ENCODE measurements at regions not wholly inside any gene's neighbourhood (a gene's known extent, or its start where the extent isn't known, plus 50 kb on each side); places are given as distances from the start of the nearest gene placed in this dataset.

DNA sequence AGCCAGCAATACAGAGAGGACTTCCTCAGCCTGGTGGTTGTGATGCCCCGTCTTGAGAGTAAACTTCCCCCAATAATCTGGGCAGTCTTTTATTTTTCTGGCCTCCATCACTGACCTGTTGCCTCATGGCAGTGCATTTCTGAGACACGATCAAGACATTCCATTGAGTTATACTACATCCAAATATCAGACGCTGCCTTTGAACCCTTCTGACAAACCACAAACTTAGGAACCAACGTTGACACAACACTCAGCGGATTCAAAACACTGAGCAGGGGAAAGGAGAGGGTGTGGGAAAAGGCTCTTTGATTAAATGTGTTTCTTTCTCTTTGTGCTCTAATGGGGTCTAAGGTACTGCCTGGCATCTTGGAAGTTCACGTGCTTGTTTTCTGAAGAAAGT lies 100.7 kb upstream of the TBX5 start:
- peaks cover 2% of the 10 kb centered on the region for H3K27me3 ChIP-seq (ENCODE audit: insufficient read depth, low read length, poor library complexity)
- no peaks in the 10 kb centered on the region for H3K9me3 ChIP-seq (ENCODE audit: insufficient read depth, low read length, severe bottlenecking)
- DNase-seq, result no peak
- TF ChIP-seq EZH2 (IDR thresholded peaks at IDR 0.05; ENCODE audit: borderline replicate concordance, low read depth, low read length, severe bottlenecking), result no peak
- TF ChIP-seq CTCF (IDR thresholded peaks at IDR 0.05; ENCODE audit: borderline replicate concordance, extremely low read depth, low read length, poor library complexity, severe bottlenecking), result no peak
- ATAC-seq (ENCODE audit: insufficient read depth, low read depth), result no peak
- H3K27ac ChIP-seq (ENCODE audit: low read length), result no peak overlapping the region
- H4K20me1 ChIP-seq (ENCODE audit: insufficient read depth, low read length), result no peaks in the 10 kb centered on the region
- H3K9ac ChIP-seq (ENCODE audit: low read depth, low read length), result no peak overlapping the region
- no peaks in the 10 kb centered on the region for H3K79me2 ChIP-seq (ENCODE audit: insufficient read depth, low read length)
- H3K4me3 ChIP-seq (ENCODE audit: low read depth in 1 of 2, low read length in 2 of 2), result no peak overlapping the region
- no peak overlapping the region for H3K4me2 ChIP-seq (ENCODE audit: insufficient read depth, low read length)
- no peaks in the 10 kb centered on the region for H3K4me1 ChIP-seq (ENCODE audit: insufficient read depth, low read length)
- no peak overlapping the region for H2AFZ ChIP-seq (ENCODE audit: low read depth, low read length)
- H3K36me3 ChIP-seq (ENCODE audit: insufficient read depth, low read length), result no peaks in the 10 kb centered on the region

DNA sequence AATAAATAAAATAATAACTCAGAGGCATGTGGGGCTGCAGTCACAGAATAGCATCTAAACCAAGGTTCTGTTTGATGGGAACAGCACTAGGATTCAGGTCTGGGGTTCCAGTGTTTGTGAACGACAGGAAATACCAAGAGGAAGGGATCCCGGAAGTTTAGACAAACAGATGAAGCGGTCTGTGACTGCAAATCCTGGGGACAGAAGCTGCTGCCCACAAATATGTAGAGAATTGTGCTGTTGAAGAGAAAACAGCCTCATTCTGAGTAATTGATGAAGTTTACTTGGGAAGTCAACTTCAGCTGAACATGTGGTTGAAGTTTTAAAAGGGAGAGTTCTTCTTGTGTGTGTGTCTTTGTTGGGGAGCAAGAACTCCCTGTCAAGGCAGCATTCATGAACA lies 98.4 kb upstream of the TBX5 start:
- H3K36me3 ChIP-seq (ENCODE audit: insufficient read depth, low read length), result no peaks in the 10 kb centered on the region
- no peak overlapping the region for H3K27ac ChIP-seq (ENCODE audit: low read length)
- peaks cover 5% of the 10 kb centered on the region for H3K27me3 ChIP-seq (ENCODE audit: insufficient read depth, low read length, poor library complexity)
- DNase-seq (no peak), ATAC-seq (ENCODE audit: insufficient read depth, low read depth) (no peak)
- no peaks in the 10 kb centered on the region for H3K9me3 ChIP-seq (ENCODE audit: insufficient read depth, low read length, severe bottlenecking)
- H3K79me2 ChIP-seq (ENCODE audit: insufficient read depth, low read length), result no peaks in the 10 kb centered on the region
- no peak overlapping the region for H2AFZ ChIP-seq (ENCODE audit: low read depth, low read length)
- no peak overlapping the region for H3K4me3 ChIP-seq (ENCODE audit: low read depth in 1 of 2, low read length in 2 of 2)
- H3K9ac ChIP-seq (ENCODE audit: low read depth, low read length), result no peak overlapping the region
- no peaks in the 10 kb centered on the region for H4K20me1 ChIP-seq (ENCODE audit: insufficient read depth, low read length)
- TF ChIP-seq CTCF (IDR thresholded peaks at IDR 0.05; ENCODE audit: borderline replicate concordance, extremely low read depth, low read length, poor library complexity, severe bottlenecking) (no peak), EZH2 (IDR thresholded peaks at IDR 0.05; ENCODE audit: borderline replicate concordance, low read depth, low read length, severe bottlenecking) (no peak)
- H3K4me2 ChIP-seq (ENCODE audit: insufficient read depth, low read length), result no peak overlapping the region
- H3K4me1 ChIP-seq (ENCODE audit: insufficient read depth, low read length), result no peaks in the 10 kb centered on the region

GRCh38 chr12:114501474-114501807 lies 95.5 kb upstream of the TBX5 start:
- no peak overlapping the region for H3K4me2 ChIP-seq (ENCODE audit: insufficient read depth, low read length)
- H4K20me1 ChIP-seq (ENCODE audit: insufficient read depth, low read length), result no peaks in the 10 kb centered on the region
- peaks cover 11% of the 10 kb centered on the region for H3K27me3 ChIP-seq (ENCODE audit: insufficient read depth, low read length, poor library complexity)
- H3K4me1 ChIP-seq (ENCODE audit: insufficient read depth, low read length), result no peaks in the 10 kb centered on the region
- H3K79me2 ChIP-seq (ENCODE audit: insufficient read depth, low read length), result no peaks in the 10 kb centered on the region
- no peak overlapping the region for H3K27ac ChIP-seq (ENCODE audit: low read length)
- TF ChIP-seq CTCF (IDR thresholded peaks at IDR 0.05; ENCODE audit: borderline replicate concordance, extremely low read depth, low read length, poor library complexity, severe bottlenecking) (no peak), EZH2 (IDR thresholded peaks at IDR 0.05; ENCODE audit: borderline replicate concordance, low read depth, low read length, severe bottlenecking) (no peak)
- no peak overlapping the region for H3K9ac ChIP-seq (ENCODE audit: low read depth, low read length)
- ATAC-seq (ENCODE audit: insufficient read depth, low read depth) (no peak), DNase-seq (no peak)
- H3K36me3 ChIP-seq (ENCODE audit: insufficient read depth, low read length), result no peaks in the 10 kb centered on the region
- no peaks in the 10 kb centered on the region for H3K9me3 ChIP-seq (ENCODE audit: insufficient read depth, low read length, severe bottlenecking)
- H3K4me3 ChIP-seq (ENCODE audit: low read depth in 1 of 2, low read length in 2 of 2), result no peak overlapping the region
- H2AFZ ChIP-seq (ENCODE audit: low read depth, low read length), result no peak overlapping the region

Data from DND-41 (cell line).